ENCODE measurements at regions not wholly inside any gene's neighbourhood (a gene's known extent, or its start where the extent isn't known, plus 50 kb on each side); places are given as distances from the start of the nearest gene placed in this dataset.

GRCh38 chr3:59600631-59601030, 550.8 kb upstream of the CFAP20DC start:
- no peak overlapping the region for H3K4me3 ChIP-seq (ENCODE audit: low read depth, low read length)
- H3K27ac ChIP-seq, result no peak overlapping the region
- H3K36me3 ChIP-seq, result no peaks in the 10 kb centered on the region
- TF ChIP-seq CTCF (IDR thresholded peaks at IDR 0.05; ENCODE audit: low read depth, low read length), result no peak
- no peak for DNase-seq
- no peaks in the 10 kb centered on the region for H3K27me3 ChIP-seq (ENCODE audit: insufficient read depth, low read depth, severe bottlenecking)
- H3K9me3 ChIP-seq (ENCODE audit: severe bottlenecking), result no peaks in the 10 kb centered on the region

GRCh38 chr3:59596741-59597140, 546.9 kb upstream of the CFAP20DC start:
- no peak for DNase-seq
- H3K27ac ChIP-seq, result no peak overlapping the region
- no peaks in the 10 kb centered on the region for H3K9me3 ChIP-seq (ENCODE audit: severe bottlenecking)
- no peak overlapping the region for H3K4me3 ChIP-seq (ENCODE audit: low read depth, low read length)
- no peaks in the 10 kb centered on the region for H3K27me3 ChIP-seq (ENCODE audit: insufficient read depth, low read depth, severe bottlenecking)
- no peak for TF ChIP-seq CTCF (IDR thresholded peaks at IDR 0.05; ENCODE audit: low read depth, low read length)
- no peaks in the 10 kb centered on the region for H3K36me3 ChIP-seq

- Histone ChIP-seq H3K36me3 (no peaks in the 10 kb centered on the region), H3K9me3 (ENCODE audit: severe bottlenecking) (no peaks in the 10 kb centered on the region), H3K27me3 (ENCODE audit: insufficient read depth, low read depth, severe bottlenecking) (no peaks in the 10 kb centered on the region), H3K27ac (no peak overlapping the region), H3K4me3 (ENCODE audit: low read depth, low read length) (no peak overlapping the region)
- TF ChIP-seq CTCF (IDR thresholded peaks at IDR 0.05; ENCODE audit: low read depth, low read length), result no peak
- no peak for DNase-seq
Observed at GRCh38 chr3:59595830-59596229, 546.0 kb upstream of the CFAP20DC start.

- Histone ChIP-seq H3K27ac (no peak overlapping the region), H3K9me3 (ENCODE audit: severe bottlenecking) (no peaks in the 10 kb centered on the region), H3K27me3 (ENCODE audit: insufficient read depth, low read depth, severe bottlenecking) (no peaks in the 10 kb centered on the region), H3K4me3 (ENCODE audit: low read depth, low read length) (no peak overlapping the region), H3K36me3 (no peaks in the 10 kb centered on the region)
- DNase-seq, result no peak
- no peak for TF ChIP-seq CTCF (IDR thresholded peaks at IDR 0.05; ENCODE audit: low read depth, low read length)
Observed at GRCh38 chr3:59593380-59593779, 543.6 kb upstream of the CFAP20DC start.

- H3K27ac ChIP-seq, result no peak overlapping the region
- no peak for TF ChIP-seq CTCF (IDR thresholded peaks at IDR 0.05; ENCODE audit: low read depth, low read length)
- no peaks in the 10 kb centered on the region for H3K36me3 ChIP-seq
- no peak overlapping the region for H3K4me3 ChIP-seq (ENCODE audit: low read depth, low read length)
- no peaks in the 10 kb centered on the region for H3K27me3 ChIP-seq (ENCODE audit: insufficient read depth, low read depth, severe bottlenecking)
- no peaks in the 10 kb centered on the region for H3K9me3 ChIP-seq (ENCODE audit: severe bottlenecking)
- DNase-seq, result no peak
Observed at GRCh38 chr3:59580996-59581395, 531.2 kb upstream of the CFAP20DC start.

GRCh38 chr3:59580499-59580898, 530.7 kb upstream of the CFAP20DC start:
- DNase-seq, result no peak
- Histone ChIP-seq H3K4me3 (ENCODE audit: low read depth, low read length) (no peak overlapping the region), H3K27me3 (ENCODE audit: insufficient read depth, low read depth, severe bottlenecking) (no peaks in the 10 kb centered on the region), H3K27ac (no peak overlapping the region), H3K9me3 (ENCODE audit: severe bottlenecking) (no peaks in the 10 kb centered on the region), H3K36me3 (no peaks in the 10 kb centered on the region)
- TF ChIP-seq CTCF (IDR thresholded peaks at IDR 0.05; ENCODE audit: low read depth, low read length), result no peak

Measured in WERI-Rb-1 (cell line).